ENCODE measurements at regions not wholly inside any gene's neighbourhood (a gene's known extent, or its start where the extent isn't known, plus 50 kb on each side); places are given as distances from the start of the nearest gene placed in this dataset.

DNA sequence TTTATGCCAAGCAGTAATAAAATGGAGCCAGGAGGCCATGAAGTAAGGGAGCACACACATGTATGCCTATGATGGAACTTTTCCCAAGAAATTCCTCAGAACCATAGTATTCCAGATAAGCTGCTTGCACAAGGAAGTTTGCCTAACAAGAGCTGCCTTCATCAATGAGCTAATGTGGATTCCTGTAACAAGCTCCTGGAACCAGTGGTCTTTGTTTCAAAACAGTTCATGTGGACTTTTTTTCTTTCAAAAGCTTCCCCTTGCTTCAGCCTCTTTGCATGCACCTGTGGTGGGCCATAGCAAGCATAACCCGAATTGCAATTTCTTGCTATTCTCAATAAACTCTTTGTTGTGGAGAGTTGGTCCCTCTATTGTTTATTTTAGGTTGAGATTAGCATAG lies 359.6 kb downstream of the UTRN start:
- no peak for DNase-seq (ENCODE audit: low read depth in 4 of 4, low spot score in 3 of 4)

DNA sequence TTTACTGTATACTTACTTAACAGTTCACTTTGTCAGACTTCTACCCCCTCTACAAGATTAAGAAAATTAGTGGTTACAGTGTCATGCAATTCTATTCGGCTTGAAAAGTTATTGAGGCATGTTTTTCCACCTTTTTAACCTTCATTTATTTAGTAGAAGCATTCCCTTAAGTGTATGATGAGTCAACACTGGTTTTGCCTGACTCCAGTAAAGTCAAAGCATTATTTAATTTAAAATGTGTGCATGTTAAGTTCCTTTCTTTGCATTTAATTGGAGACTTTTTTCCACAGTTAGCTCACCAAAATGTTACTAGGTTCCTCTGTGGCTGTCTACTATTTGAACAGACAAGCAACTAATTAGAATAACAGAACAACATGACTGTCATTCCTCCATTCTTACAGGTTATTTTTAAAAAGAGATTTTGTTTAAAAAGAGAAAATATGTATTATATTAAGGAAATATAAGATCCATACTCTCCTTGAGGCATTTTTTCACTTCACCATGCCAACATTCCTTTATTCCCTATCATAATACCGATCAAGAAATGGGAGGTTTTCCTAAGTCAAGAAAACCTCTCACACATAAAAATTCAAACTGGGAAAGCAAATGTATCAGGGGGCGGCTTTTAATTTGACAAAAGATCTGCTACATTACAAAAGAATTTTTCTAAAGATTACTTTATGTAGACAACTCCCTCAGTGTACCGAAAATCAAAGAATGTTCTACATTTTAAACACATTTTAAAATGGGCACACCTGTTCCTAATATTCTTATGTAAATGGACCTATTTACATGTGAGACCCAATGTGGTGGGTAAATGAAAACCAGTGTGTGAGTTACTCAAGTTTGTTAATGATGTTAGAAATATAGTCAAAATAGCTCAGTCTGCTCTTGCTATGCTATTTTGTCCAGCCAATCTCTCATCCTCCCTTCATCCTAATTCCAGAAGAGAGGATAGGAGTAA lies 361.2 kb downstream of the UTRN start:
- no peak for DNase-seq (ENCODE audit: low read depth in 4 of 4, low spot score in 3 of 4)

DNA sequence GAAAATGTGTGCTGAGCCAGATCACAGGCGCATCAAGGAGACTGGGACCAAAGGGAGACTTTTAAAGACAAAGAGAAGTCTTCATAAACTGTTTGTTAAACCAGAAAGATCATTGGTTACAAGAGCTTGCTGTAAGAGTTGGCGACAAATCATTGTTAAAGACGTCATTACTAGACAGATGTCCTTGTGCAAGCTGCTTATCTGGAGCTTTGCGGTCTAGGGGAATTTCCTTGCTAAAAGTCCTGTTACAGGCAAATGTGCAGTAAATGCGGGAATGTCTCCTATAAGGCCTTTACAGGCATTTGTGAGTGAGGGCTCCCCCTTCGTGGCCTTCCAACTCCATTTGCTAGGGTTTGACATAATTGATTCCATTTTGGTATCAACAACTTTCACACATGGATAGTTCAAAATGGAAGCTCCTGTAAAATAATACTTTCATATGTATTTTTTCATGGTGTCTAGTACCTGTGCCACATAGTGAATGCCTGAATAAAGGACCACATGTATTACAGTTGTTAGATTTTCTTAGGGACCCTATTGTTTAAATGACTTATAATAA lies 362.4 kb downstream of the UTRN start:
- DNase-seq (ENCODE audit: low read depth in 4 of 4, low spot score in 3 of 4) = no peak

DNA sequence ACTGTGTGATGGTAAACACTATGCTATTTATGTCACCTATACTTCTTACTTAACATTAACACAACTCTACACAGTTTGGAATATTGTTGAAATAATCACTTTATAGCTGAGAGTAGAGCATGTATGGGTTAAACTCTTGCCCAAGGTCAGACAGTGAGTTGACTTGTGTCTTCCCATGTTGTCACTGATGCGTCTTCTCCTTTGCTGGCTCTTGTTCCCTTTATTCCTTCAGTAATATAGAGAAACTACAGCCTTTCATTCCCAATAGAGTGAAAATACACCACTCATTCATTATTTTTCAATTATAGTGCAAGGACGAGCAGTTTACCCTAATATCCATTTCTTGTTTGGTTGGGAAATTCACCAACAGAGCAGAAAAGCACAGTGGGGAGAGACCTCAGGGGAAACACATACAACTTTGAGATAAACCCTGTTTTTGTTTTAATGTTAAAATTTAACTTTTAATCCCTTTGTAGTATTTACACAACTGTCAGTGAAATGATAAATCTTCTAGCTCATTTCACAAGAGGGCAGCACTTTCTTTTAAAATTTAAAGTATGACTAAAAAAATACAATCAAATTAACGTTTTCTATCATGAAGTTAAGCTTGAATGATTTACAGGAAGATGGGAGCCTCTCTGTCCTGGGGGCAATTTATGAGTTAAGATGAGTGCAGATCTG lies 363.0 kb downstream of the UTRN start:
- DNase-seq (ENCODE audit: low read depth in 4 of 4, low spot score in 3 of 4) = no peak

DNA sequence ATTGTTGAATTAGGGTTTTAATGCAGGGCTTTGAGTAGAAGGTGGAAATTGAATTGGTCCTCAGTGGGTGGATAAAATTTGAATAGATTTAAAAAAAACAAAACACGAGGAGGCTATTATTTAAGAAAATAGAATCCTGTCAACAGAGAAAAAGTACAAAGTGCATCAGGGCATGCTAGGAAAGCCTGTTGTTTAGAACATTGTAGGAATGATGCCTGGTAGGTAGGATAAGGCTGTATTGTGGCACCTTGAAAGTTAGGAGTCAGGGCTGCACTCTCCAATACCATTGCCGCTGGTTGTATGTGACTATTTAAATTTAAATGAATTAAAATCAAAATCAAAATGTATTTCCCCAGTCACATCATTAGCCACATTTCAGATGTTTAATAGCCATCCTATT lies 363.9 kb downstream of the UTRN start:
- DNase-seq (ENCODE audit: low read depth in 4 of 4, low spot score in 3 of 4) = no peak

DNA sequence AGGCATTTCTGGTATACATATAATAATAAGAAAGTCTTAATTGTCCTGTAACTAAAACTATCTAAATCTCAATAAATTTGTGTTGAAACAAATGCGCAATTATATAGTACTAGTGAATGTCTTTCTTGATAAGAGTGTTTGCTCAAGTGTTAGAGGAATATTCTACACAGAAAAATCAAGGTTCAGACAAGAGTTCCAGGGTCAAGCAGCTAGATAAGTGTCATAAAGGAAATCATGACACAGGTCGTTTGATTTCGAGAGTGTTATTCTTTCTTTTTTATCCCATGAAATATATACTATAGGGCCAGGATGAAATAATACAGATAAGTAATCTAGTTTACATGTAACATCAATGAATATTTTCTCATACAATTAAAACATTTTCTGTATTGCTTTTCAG lies 366.1 kb downstream of the UTRN start:
- no peak for DNase-seq (ENCODE audit: low read depth in 4 of 4, low spot score in 3 of 4)

DNA sequence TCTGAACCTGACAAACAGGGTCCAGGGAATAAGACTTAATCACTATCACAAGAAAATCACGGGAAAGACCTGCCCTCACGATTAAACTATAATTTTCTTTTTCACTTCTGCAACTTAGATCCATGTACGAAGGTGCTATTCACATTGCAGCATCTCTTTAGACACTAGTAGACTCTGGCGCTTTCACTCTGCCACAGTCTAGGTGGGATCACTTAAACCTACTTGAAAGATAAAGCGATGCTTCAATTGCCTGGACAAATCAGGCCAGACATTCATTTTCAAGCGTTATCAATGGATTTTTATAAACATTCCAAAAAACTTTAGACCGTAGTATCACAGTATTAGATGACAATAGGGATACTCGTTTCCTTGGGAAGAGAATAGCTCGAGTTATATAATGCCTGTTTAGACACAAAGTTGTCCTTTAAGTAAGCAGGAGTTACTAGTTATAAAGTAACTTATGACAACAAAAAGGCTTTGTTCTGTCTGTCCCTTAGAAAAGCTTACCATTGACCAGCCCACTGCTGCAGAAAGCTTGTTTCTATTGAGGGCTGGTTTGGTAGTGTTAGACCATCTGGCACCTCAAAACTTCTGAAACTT lies 367.3 kb downstream of the UTRN start:
- DNase-seq (ENCODE audit: low read depth in 4 of 4, low spot score in 3 of 4) = no peak

DNA sequence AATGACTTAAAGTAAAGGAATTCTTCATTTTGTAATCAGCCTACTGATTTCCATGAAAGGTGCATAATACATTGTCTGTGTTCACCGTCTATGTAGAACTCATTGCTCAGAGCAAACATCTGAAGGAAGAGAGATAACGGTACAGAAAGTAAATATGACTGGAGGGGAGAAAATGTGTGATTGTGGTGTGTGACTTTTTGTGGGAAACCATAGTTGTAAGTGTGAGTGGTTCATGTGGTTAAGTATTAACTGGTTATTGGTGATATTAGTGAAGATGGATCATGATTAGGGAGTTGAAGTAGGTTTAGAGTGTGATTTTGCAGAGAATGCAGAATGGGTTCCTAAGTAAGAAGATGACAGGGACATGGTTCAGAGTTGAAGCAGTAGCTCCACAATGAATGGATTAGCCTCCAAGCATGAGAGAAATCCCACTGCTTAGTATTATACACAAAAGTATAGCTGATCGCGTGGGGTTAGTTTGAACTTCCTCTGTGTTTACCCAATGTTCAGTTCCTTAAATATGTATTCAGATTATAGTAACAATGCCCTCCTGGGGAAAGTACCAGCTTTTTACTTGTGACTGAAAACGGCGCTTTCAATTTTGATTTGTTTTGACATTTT lies 368.9 kb downstream of the UTRN start:
- DNase-seq (ENCODE audit: low read depth in 4 of 4, low spot score in 3 of 4) = no peak

DNA sequence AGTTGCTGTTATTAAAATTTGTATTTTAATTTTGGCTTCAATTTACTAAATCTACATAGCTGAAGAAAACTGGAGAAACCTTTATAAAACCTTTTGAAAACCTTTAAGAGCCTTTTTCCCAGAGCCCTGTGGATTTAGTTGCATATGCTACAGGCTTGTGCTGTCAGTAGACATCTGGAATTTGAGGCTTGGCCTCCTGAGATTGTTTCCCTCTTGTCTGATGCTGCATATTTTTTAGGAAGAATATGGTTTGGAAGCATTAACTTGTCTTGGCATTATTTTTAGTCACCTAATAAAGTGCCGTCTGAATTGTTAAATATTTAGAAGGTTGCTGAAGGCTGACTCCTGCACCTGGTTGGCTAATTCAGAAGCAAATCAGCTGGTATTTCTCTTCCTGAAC lies 369.4 kb downstream of the UTRN start:
- DNase-seq (ENCODE audit: low read depth in 4 of 4, low spot score in 3 of 4) = no peak

DNA sequence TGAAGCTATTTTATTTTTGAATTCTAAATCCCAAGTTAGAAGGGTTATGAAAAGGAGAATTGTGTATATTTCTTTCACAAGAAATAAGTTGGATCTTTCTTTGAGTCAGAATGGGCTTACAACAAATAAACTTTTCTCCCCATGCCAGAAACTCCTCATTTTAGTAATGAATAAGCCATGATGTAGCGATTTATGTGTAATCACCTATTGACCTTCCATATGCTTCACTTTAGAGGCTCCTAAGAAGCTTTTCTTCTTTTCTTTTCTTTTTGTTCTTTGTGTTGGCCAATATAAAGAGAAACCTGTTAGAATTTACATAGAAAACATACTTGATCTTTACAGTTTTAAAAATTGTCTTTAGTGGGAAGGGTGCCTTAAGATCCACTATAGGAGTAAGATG lies 370.2 kb downstream of the UTRN start:
- no peak for DNase-seq (ENCODE audit: low read depth in 4 of 4, low spot score in 3 of 4)

DNA sequence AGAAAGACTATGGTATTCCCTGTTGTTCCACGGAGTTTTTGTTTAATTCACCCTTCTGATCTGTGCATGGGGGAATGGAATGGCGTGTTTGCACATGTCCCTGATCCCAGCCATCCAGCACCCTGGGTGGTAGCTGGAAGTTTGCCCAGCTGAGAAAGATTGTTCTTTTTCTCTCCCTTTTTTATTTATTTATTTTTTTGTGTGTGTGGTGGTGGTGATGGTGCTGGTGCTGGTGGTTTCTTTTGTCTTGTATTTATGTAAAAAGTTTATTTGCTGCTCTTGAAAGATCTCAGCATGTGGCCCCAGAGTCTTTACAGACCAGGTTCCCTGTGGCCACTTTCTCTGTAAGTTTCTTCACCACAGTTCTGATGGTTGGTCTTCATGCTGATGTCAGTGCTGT lies 372.6 kb downstream of the UTRN start:
- no peak for DNase-seq (ENCODE audit: low read depth in 4 of 4, low spot score in 3 of 4)

DNA sequence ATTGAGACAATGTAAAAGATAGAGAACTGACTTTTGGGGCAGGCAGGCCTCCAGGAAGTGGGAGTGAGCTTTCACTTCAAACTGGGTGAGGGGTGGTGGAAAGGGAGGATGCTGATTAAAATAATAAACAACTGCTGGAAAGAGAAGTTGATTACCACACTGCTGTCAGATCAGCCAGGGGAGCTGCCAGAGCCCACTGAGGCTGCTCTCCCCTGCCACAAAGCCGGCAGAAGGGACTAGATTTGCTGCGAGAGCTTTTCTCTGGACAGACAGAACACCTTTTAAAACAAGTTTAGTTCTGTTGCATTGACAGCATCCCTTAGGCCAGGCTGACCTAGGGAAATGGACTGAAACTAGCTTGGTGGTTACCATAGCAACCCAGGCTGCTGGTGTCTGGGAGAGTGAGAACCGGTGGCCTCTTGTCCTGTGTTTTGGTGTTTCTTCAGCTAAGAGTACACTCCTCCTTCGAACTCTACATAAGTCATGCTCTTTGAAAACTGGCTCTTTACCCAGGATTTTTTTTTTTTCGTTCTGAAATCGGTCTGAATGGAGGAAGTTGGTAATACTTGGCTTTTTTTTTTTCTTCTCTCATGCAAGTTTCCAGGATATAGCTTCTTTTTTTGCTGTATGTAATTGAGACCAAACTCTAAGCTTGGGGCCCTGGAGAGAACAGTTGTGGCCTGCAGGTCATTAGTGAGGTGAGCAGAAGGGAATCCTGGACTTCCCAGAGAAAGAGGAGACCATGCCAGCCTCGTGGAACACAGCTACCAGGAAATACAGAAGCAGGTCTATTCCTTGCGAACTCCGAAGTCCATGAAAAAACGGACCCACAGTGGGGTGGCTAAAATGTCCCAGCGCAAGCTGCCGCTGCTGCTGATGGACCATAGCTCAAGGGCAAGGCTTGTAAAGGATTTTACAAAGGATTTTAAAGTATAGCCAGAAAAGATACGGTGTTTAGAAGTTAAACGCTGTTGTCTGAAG lies 374.4 kb downstream of the UTRN start:
- peak; percentile 39 to 53 (median 44) for DNase-seq (ENCODE audit: low read depth in 4 of 4, low spot score in 3 of 4)

DNA sequence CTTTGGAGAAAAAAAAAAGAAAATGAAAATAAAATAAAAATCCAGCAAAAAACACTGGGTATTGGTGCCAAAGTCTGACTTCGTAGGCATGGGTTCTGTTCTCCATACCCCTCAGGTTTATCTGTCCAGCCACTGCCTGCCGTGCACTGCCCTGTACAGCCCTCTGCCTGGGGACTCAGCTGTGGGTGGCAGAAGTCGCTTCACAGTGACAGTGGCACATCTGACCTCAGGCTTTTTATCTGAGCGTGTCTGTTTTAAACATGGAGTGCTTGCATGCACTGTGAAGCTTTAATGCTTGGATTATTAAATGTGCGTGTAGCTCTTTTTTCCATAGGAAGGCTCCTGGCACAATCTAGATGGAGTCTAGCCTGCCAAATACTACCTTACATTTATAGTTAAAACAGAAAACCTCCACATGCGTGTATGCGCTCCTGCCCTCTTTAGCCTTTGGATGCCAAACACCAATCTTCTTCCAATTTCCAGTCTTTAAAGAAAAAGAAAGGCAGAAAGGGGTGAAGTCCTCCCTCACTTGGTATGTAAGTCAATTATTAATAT lies 375.5 kb downstream of the UTRN start:
- DNase-seq (ENCODE audit: low read depth in 4 of 4, low spot score in 3 of 4) = no peak

DNA sequence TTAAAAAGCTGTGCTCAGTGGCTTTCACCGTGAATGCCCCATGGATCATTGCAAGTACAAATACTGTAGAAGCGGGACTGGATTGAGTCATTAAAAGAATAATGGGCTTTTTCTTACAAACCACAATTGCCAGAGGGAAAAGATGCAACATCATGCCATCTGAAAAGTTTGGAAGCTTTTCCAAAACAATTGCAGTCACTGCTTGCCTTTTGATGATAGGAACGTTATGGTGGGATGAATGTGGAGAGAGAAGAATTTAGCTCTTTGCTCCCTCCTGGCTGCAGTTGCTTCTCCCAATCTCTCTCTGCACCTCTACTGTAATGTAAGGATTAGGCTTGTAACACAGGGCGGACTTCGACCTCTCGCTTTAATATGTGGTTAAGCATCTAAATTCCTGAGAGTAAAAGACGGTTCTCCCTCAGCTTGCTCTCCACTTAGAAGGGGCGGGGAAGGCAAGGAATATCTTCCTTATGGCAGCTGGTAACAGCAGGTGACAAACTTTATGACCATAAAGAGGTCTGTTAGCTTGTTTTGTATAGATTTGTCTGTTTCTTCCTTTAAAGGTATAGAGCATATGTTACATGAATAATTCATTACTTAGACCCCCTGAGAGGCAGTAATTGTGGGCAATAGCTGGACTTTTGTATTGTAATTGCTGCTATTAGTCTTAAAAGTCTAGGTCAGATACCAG lies 376.1 kb downstream of the UTRN start:
- DNase-seq (ENCODE audit: low read depth in 4 of 4, low spot score in 3 of 4) = no peak

DNA sequence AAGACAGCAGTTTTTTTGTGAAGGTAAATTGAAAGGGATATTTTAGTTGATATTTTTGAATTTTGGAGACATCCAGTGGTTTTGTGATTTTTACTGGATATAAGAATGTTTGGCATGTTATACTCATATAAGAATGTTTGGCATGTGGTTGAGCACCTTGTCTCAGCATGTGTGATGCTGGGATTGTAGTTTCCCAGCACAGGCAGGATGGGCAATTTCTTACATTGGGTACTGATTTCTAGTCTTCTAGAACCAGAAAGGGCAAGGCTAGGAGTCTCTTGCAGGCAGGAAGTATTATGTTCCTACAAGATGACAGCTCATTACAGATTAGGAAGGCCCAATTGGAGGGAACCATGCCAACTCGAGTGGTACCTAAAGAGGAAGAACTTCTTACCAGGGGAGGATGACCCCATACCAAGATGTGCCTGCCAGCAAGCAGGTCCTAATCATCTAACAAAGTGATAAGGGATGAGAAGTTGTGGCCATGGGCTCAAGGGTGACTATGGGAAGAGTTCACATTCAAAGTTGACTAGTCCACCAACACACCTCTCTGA lies 377.8 kb downstream of the UTRN start:
- DNase-seq (ENCODE audit: low read depth in 4 of 4, low spot score in 3 of 4) = no peak

DNA sequence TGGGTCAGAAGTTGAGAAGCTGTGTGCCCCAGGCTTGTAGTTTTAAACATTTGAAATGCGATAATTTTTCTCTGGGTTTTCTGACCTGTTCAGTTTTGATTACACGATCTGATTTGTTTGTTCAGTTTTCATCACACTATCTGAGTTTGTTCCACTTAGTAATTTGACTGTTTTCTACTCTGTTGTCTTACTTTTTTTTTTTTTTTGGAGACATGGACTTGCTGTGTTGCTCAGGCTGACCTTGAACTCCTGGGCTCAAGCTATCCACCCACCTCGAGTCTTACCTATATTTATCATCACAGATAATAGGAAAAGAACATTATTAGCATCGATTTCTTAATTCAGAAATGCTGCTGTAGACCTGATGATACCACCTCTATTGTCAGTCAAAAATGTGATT lies 379.1 kb downstream of the UTRN start:
- DNase-seq (ENCODE audit: low read depth in 4 of 4, low spot score in 3 of 4) = no peak

DNA sequence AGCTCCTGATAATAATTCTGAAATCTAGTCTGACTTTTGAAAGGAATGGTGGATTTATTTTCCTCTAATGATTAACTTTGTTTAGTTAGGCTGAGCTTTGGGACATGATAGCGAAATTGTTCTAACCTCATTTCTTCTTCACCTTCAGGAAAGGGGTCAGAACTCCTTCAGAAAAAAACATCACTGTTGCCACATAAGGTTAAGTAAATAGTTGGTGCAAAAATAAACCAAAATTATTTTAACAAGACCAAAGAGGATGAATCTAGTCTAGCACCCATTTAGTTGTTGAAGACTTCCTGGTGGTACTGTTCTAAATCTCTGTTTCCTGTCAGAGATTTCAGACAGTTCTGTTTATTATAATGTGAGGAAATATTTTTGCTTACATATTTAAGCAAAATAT lies 379.8 kb downstream of the UTRN start:
- DNase-seq (ENCODE audit: low read depth in 4 of 4, low spot score in 3 of 4) = no peak

DNA sequence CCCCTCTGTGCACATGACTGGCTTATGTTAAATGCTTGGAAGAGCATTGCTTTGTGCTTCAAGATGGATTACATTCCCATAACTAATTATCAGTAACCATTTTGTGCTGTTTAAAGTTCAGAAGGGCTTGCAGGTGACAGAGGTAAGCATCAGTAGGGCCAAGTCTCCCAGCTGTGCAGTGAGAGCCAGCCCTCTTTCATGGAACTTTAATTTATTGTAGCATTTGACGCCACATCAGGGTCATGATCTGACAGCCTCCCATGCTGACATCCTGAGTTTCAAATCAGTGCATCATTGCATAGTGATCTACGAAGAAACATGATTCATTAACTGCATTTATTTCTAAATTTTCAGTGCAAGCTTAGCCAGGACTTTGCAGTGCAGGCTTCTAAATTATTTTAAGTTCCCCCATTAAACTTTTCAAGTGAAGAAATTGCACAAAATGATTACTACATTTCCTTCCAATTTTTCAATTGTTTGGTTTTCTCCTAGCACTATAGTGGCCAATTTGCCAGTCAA lies 380.9 kb downstream of the UTRN start:
- no peak for DNase-seq (ENCODE audit: low read depth in 4 of 4, low spot score in 3 of 4)
